ENCODE measurements at regions not wholly inside any gene's neighbourhood (a gene's known extent, or its start where the extent isn't known, plus 50 kb on each side); places are given as distances from the start of the nearest gene placed in this dataset.

GRCh38 chr20:57066126-57066900 is 200.1 kb downstream of the BMP7 start:
- DNase-seq: no peak

DNA sequence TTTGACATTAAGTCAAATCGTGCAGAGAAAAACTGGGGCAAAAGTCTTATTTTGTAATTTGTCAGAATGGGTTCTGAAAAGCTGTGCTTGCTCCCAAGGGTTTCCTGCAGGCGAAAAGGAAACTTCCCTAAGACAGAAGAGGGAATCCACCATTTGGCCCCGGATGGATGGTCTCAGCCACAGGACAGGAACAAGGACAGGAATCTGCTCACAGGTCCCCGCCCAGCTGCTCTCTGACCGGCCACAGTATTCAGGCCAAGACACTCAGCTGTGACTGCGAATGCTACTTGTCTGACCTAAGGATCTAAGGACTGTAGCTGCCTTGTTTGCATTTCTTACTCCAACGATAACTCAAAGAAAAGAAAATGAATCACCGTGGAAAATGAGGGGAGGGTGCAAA is 197.0 kb downstream of the BMP7 start:
- DNase-seq: no peak

GRCh38 chr20:57070296-57070695 is 196.1 kb downstream of the BMP7 start:
- no peak for DNase-seq

DNA sequence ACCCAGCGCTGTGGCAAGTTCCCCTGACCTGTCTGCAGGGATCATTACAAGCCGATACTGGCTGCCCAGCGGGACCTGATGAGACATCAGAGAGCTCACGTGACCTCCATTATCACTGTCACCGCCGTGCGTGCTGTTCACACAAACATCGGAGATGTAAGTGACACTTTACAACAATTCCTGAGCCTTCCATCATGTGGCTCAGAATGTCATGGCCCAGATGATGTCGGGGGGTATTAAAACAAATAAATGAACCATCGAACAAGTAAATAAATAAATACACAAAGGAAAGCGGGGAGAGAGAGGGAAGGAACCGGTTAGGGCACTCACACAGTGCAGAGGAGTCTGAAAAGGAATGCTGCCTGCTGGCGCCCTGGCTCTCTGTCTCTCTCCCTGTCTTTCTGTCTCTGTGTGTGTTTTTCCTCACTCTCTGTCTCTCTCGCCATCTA is 195.1 kb downstream of the BMP7 start:
- no peak for DNase-seq

GRCh38 chr20:57071954-57072583 is 194.4 kb downstream of the BMP7 start:
- no peak for DNase-seq

- no peak for DNase-seq
Measured at GRCh38 chr20:57073402-57073801, 193.0 kb downstream of the BMP7 start.

DNA sequence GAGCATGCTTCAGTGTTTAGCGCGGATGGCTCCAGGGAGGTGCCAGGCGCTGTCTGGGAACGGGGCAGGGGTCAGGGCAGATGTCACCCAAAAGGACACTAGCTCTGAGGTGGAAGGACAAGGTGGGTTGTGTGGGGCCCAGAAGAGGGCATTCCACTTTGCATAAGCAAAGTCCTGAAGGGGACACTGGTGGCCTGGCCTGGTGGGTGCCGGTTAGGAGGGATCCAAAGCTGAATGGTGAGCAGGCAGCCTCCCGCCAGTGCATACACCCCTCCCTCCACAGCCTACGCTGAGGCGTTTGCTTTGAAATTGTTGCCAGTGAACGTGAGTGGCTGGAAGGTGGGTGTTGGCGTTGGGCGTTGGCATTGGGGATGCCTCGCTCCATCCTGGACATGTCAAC is 192.1 kb downstream of the BMP7 start:
- DNase-seq: no peak

DNA sequence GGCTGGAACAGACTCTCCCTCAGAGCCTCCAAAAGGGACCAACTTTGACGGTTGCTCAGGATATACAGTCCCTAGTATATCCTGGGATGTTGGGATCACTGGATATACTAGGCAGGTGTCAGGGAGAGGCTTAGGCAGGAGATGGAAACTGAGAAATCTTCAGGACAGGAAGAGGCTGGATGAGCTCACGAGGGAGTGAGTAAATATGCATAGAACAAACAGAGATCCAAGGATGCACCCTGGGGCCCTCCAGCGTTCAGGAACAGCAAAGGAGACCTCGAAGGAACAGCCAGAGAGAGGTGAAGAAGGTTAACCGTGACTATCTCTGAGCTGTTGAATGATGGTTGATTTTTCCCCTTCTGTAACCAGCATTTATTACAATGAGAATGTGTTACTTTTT is 191.3 kb downstream of the BMP7 start:
- no peak for DNase-seq

GRCh38 chr20:57075603-57076002 is 190.8 kb downstream of the BMP7 start:
- DNase-seq: no peak

GRCh38 chr20:57076152-57076652 is 190.2 kb downstream of the BMP7 start:
- no peak for DNase-seq

DNA sequence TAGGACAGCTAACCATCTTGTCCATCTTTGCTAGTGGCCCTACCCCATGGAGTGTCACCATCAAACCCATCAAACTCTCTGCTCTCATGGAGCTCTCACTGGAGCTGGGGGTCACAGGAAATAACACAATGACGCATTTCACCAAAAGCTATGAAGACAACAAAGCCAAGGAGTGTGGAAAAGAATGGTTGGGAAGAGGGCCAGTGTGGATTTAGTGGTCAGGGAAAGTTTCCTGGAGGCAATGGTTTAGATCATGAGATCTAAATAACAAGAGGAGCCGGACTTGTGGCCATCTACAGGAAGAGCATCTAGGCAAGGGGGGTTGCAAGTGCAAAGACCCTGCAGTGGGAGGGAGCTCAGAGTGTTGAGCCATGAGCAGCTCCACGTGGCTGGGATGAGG is 189.5 kb downstream of the BMP7 start:
- DNase-seq: no peak

- no peak for DNase-seq
Measured at GRCh38 chr20:57078116-57078515, 188.3 kb downstream of the BMP7 start.

GRCh38 chr20:57079031-57080005 is 187.1 kb downstream of the BMP7 start:
- no peak for DNase-seq

DNA sequence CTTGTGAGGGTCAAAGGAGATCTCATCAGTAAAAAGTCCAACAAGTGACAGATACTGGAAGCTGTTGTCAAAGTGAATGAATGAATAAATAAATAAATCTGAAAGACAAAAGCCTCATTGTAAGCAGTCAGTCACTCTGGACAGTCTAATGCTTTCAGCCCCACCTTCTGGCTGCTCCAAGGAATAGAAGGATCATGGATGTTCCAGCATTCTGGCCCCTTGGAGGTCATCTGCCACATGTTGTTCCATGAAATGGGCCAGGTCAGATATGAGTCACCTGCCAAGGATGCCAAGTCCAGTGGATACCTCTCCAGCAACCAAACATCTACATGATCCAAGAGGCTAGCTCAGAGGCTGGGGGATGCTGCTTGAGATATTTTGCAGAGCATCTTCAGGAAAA is 185.6 kb downstream of the BMP7 start:
- peak; percentile 39 for DNase-seq

GRCh38 chr20:57082357-57082945 is 184.0 kb downstream of the BMP7 start:
- no peak for DNase-seq

DNA sequence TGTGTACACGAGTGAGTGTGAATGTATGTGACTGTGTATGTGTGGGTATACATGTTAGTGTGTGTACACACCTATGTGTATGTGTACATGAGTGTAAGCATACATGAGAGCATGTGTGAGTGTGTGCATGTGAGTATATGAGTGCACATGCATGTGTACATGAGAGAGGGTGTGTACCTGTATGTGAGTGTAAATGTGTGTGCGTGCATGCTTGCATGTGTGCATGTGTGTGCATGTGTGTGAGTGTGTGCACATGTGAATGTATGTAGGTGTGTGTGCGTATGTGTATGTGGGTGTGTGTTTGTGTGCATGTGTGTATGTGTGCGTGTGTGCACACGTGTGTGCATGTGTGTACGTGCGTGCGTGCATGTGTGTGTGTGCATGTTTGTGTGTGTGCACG is 183.4 kb downstream of the BMP7 start:
- DNase-seq: no peak

DNA sequence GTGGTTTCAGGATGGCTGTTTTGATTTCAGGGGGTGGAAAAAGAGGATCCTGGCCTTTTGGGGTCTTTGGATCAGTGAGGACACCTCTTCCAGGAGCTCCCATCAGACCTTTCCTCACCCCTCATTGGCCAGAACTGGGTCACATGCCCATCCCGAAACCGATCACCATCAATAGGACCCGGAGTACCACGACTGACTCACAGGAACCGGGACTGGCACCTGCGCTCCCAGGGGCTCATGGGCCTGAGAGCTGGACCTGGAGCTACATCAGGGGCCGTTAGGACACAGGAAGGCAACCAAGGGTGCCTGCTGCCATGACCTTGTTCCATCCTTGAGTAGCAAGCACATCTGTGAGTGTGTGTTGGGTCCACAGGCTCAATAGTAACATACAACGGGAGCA is 180.4 kb downstream of the BMP7 start:
- no peak for DNase-seq

GRCh38 chr20:57087102-57087501 is 179.3 kb downstream of the BMP7 start:
- no peak for DNase-seq

GRCh38 chr20:57087705-57088104 is 178.7 kb downstream of the BMP7 start:
- DNase-seq: no peak

GRCh38 chr20:57088436-57088835 is 178.0 kb downstream of the BMP7 start:
- DNase-seq: no peak

DNA sequence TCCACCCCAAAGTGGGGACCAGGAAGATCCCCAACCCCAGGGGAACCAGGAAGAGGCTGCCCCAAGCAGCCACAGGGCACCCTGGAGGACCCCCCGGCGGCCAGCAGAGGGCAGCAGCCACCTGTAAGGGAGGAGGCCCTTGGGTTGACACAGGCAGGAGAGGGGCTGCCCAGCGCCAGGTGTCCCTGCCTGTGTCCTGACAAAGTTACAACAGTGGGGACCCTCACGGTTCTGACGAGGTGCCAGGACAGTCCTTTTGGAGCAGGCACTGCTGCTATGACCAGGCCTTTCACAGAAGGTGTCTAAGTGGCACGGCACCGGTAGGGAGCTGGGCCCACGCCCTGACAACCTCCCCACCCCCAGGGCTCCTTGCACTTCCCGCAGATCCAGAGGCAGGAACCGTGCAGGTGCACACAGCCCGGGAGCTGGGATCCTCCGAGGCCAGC is 176.7 kb downstream of the BMP7 start:
- peak; percentile 66 for DNase-seq
